NCI-H345 treated with DMSO at 0.1 percent for 48 hours (cell line): ENCODE measurements at regions not wholly inside any gene's neighbourhood (a gene's known extent, or its start where the extent isn't known, plus 50 kb on each side); places are given as distances from the start of the nearest gene placed in this dataset.

ENCODE experiments used
- DNase-seq: peaks from one replicate; lab custom pipeline; 2025; ENCODE audit not compliant: unreplicated experiment; lab: John Stamatoyannopoulos, UW

DNA sequence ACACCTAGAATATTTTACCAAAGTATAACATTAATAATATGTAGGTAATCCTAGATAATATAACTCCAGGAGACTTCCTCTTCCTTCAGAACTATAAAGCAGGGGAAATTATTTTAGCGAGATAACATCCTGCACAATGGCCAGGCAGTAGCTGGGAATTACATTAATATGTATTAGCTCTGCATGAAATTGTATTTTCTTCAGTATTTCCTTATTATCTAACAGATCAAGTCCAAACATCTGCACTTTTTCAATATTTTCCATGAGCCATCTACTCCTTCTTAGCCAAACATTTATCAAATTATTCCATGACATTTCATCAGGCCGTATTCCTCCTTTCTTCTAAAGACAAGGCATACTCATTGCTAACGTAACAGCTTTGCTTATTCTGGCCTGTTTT lies 98.8 kb upstream of the PCDH9 start:
- DNase-seq, result no peak

DNA sequence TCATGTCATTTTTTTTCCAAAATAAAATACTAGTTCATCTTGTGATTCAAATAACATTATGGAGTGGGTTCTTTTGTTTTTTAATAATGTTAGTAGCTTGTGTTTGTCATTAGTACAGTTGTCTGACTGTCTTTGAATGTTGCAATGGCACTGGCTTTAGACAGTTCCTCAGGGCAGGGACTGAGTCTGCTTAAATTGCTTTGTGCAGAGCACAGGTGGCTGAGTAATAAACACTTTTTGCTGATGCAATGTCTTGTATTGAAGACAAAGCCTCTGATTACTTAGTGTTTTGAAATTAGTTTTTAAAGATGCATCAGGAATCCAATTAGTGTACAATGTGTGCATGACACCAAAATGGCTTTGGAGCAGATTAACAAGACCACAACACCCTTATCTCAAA lies 88.7 kb upstream of the PCDH9 start:
- no peak for DNase-seq

DNA sequence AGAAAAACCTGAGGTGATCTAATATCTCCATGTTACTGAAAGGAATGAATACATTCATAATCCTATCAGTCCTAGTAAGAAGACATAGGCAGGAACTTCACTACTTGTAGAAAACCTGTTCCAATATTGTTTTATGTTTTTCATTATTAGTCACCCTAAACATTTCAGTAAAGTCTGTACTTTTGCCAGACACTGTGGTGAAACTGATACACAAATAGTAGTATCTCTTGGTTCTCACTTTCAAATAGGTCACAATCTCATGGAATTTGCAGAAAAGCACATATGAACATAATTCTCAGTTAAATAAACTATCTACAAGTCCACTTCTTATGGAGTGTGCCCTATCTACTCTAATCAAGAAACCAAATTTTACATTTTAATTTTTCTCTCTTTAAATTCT lies 88.3 kb upstream of the PCDH9 start:
- no peak for DNase-seq

DNA sequence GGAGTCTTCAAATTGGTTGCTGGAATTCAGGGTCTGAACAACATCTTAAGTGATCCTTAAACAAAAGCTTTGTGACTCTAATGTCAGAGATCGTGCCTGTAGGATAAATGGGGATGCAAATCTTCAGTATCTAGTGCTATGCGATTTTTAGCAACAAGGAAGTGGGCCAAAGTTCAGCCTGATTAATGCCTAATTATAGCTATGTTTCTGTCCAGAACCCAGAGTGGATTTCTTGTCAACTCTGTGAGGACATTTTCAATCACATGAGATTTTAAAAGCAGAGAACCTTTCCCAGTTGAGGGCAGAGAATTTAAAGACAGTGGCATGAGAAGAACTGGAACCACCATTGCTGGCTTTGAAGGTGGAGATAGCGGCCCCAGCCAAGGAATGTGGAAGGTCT lies 84.3 kb upstream of the PCDH9 start:
- no peak for DNase-seq

DNA sequence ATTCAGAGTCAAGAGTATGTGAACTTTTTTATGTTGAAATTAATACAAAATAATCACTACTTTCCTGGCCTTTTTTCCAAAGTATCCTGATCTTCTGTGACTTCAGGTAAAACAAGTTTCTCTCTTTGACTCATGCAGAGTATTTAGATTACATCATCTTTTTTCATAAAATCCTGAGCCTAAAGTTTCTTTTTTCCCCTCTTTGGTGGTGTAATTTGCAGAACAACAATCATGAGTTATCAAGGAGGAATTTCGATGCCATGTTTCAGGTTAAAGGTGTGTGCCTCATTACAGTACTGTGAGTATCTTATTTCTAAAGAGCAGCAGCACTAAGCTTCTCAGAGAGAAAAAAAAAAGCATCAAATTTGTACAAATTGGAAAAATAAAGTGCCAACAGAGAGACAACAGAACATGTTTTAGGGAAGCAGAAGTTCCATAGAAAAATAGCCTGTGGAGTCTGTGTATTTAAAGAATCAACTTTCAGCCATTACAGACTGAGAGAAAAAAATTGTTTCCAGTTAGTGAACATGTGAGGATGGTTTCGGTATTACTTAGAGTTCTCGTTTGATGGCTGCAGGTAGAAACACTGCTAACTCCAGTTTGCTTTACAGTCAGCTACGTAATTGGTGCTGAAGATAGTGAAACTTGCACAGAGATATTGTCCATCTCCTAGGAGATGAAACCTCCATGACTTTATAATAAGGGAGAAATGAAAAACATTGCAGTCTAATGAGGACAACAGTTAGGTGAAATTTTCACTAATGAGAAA lies 78.1 kb upstream of the PCDH9 start:
- DNase-seq, result no peak

DNA sequence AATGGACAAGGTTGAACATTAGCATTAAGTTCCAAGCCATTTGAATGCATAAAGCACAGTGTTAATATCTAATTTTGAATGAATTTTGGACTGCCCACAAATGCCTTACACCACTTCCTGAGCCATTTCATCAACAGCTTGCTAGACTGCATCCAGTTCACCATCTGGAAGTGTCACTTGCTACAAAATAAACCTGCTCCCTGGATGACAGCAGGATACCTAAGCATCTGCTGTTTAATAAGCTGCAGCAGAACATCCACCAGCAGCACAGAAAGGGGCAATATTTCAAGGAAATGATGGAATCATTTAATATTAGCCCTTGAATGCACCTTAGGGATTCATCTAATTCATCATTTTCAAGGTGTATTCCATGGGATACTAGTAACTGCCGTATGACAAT lies 76.6 kb upstream of the PCDH9 start:
- DNase-seq, result no peak

DNA sequence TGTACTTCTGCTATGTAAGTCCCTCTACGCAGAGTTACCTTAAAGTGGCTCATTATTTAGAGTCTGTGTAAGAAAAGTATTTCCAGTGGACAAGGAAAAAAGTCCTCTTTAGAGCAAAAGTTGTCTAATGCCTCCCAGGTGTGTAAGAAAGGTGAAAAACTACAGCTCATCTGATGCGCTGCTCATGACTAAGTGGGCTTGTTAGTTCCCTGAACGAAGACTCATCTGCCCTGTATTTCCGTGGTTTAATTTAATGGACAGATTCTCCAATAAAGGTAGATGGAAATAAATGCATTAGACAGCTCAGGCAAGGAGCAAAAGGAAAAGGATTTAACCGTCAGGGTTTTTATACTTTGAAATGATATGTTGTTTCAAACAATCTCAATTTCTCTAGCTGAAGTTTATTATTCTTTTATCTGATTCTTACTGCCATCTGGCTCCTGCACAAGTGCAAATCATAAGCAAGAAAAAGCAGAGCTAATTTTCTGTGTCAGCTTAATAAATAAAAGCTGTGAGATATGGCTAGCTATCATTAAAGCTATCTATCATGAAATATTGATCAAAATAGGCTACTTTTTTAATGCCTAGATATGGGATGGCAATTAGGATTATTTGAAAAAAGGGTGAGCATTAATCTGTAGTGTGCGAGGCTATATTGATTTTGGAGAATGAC lies 73.7 kb upstream of the PCDH9 start:
- DNase-seq, result no peak

DNA sequence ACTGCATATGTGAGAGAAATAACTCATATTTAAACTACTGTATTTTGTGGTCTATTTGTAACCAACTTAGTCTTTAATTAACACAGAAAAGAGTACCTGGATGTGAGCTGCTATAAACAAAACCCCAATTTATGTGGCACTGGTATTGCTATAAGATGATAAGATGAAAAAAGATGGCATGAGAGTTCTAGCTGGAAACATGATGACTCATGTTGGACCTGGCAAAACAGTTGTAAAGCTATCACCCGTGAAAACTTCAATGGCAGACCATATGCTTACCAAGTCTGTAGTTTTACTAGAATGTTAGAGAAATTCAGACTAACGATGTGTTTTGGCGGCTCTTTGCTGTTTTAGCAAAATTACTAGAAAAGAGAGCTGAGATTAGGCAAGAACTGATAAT lies 69.6 kb upstream of the PCDH9 start:
- no peak for DNase-seq

DNA sequence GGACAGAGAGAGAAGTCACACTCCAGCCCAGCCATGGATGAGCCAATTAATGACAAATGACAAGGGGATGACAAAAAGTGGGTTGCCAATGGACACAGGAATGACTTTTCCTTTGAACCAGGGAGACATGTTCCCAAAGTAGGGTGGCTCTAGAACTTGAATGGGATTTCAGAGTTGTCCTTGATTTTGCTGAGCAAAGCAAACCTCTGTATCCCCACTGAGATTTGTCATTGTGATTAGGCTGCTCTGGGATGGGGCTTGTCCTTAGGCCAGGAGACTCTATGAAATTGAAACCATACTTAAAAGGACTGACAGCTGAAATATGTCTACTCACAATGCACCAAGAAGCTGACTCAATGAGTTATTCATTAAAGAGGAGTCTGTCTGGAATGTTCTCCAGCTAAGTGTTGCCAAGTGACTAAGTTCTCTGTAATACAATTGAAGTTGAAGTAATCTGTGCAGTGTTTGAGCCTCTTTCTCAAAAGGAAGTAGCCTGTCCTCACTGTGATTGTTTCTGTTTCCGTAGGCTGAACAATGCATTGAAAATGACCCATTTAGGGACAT lies 69.0 kb upstream of the PCDH9 start:
- no peak for DNase-seq

DNA sequence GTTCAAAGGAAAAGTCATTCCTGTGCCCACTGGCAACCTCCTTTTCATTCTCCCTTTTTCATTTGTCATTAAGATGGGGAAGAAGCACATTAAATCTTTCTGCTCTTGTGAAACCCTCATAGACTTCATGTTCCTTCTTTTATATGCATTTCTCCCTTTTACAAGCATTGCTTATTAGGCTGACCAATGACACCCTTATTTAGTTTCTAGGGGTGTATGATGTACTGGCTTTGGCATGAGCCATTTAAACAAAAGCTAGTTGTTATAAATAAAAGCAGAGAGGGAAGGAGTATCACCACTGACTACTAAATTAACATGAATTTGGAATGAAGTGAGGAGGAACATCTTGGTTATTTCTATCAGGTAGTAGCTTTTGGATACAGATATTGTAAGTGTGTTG lies 68.2 kb upstream of the PCDH9 start:
- no peak for DNase-seq

DNA sequence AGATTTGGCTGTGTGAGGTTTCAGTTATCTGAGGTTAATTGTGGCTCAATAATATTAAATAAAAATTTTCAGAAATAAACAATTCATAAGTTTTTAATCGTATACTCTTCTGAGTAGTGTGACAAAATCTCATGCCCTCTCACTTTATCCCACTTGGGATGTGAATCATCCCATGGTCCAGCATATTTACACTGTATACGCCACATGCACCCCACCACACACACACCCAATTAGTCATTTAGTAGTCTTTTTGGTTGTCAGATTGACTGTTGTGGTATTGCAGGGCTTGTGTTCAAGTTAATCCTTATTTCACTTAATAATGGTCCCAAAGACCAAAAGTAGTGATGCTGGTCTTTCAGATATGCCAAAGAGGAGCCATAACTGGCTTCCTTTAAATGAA lies 66.4 kb upstream of the PCDH9 start:
- no peak for DNase-seq

DNA sequence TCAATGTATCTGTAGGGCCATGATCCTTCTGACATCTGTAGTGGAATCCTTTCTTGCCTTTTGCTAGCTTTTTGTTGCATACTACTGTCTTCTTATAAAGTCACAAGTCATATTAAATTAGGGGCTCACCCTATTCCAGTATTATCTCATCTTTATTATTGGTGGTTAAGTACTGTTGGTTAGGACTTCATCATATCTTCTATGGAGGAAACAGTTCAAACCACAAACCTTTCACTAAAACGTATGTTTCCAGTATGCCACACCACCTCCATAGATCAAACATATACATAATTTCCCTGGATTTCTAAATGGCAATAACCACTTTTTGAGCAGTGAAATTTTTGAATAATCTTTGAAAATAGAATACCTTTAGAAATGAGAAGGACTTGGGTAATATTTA lies 62.8 kb upstream of the PCDH9 start:
- no peak for DNase-seq

DNA sequence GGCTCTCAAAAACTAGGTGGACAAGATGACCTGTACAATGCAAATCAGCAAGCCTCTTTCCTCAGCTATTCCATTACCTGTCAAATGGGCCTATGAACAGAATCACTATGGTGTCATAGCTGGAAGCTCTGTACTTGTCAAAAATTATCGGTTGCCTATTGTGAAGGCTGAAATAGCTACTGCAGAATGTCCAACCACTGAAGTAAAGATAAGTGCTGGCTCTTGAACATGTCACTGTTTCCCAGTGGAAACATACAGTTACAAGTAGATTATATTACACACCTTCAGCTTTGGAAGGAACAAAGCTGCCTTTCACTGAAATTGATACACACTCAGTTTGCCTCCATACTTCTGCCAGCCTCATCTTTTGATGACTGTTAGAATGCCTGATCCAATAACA lies 55.5 kb upstream of the PCDH9 start:
- DNase-seq, result no peak

DNA sequence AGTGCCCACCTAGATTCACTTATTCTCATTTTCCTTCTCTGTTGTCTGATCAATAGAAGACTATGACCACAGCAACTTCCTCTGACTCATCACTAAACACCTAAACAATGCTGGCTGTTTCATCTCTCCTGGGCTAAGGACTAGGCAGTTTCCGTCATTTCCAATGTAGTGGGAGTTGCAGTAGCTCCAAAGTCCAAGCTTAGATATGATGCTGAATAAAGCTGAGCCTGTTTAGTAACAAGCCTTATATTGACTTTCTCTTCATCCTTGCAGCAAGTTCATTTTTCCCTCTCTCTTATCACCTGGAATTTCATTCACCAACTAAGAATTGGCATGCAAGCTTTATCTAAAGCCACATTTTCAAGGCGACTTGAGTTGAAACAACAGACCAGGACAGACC lies 53.5 kb upstream of the PCDH9 start:
- DNase-seq, result no peak

DNA sequence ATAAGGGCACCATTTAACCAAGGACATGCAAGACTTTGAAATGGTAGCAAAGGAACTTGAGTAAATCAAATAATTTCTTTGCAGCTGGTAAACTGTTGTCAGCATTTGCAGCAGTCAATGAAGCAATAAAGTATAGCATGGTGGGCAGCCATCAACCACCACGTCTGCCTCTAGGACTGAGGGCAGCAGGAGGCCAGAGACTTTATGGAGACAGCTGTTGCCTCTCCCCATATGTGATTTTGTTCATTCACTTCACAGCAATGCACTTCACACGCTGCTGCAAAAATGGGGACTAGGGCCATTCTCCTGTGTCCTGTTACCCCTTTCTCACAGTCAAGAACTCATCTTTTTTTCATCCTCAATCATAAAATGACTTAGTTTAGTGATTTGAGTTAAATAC lies 51.3 kb upstream of the PCDH9 start:
- DNase-seq, result no peak
